ENCODE measurements at regions not wholly inside any gene's neighbourhood (a gene's known extent, or its start where the extent isn't known, plus 50 kb on each side); places are given as distances from the start of the nearest gene placed in this dataset.

DNA sequence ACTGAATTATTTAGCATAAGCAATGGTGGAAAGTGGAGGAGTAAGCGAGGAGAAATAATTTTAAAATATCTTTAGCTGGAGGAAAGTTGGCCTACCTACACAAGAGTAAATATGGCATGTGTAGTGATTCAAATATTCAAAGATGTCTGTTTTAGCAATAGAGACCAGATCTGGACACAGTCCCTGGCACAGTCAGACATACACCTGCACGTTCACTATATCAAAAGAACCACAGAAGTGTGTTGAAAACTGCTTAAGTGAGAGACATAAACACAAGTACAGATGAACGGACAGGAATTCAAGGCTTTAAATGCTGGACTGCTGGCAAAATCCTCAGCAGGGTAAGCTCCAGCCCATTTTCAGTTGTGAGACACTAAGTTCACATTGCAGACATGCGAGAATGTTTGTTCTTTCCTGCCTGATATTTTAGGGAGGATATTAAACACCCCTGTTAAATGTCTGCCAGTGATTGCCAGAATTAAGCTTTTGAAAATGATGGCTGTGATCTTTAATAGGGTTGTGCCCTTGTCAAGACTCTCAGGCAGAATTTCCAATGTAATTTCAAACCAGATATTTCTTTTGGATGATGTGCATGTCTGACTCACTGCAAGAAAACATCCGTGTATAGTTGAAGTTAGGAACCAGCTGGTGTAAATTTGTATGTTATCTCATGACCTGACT, 810.6 kb downstream of the TLE4 start:
- DNase-seq (no peak), ATAC-seq (ENCODE audit: low read depth in 2 of 2) (no peak)
- Mint-ChIP-seq H3K27ac (no peak overlapping the region), H3K36me3 (peaks cover 0 to 4% of the 10 kb centered on the region in 2 donors), H3K4me3 (no peak overlapping the region), H3K27me3 (no peaks in the 10 kb centered on the region), H3K9me3 (peaks cover 0 to 16% (median 6%) of the 10 kb centered on the region in 7 donors), H3K4me1 (peaks cover 0 to 16% (median 7%) of the 10 kb centered on the region in 3 donors)

DNA sequence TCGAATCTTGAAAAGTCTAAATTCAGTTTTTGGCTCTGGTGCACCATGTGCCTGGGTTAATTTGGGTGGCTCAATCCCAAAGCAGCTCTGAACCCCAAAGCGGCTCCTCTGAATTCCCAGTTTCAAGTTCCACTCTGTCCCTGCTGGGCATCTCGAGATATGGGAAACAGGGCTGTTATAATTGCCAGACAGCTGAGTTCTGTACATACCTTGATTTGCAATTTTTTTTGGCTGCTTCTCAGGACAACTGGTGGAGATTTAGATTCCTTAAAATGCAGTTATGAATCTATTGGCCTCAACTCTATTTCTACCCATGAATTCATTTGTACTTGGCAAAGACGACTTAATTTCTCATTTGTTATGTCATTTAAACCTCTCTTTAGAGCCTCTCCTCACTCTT, 808.5 kb downstream of the TLE4 start:
- H3K27me3 Mint-ChIP-seq: no peaks in the 10 kb centered on the region
- H3K9me3 Mint-ChIP-seq: peaks cover 0 to 14% (median 4%) of the 10 kb centered on the region in 7 donors
- H3K4me1 Mint-ChIP-seq: peaks cover 0 to 16% (median 7%) of the 10 kb centered on the region in 3 donors

DNA sequence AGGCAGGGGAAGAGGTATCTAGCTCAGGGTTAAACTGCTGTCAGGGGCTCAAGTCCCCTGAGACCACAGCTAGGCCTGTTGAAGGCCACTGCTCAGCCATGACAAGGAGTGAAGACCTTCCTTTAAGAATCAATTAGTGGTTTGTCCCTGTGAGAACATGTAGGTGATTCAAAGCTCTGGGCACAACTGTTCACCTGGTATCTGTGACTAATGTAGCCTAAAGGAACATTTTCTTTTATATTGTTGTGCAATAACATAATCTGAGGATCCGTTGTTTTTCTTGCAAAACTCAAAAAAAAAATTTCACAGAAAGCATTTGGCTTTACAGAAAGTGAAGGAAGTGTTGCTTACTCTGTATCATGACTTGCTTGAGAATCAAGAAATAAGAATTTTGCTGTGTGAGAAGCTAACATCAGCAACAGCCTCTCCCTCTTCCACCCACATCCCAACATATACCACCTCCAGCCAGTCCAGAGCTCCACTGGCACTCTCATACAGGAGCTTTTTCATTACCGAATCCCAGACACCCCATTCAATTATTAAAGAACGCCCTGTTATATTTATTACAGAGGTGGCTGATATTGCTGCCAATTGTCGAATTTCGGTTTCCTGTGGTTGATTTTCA, 807.0 kb downstream of the TLE4 start:
- H3K27me3 Mint-ChIP-seq: no peaks in the 10 kb centered on the region
- ATAC-seq (ENCODE audit: low read depth in 2 of 2) (no peak), DNase-seq (no peak)
- peaks cover 0 to 2% of the 10 kb centered on the region in 2 donors for H3K36me3 Mint-ChIP-seq
- no peak overlapping the region for H3K4me3 Mint-ChIP-seq
- H3K9me3 Mint-ChIP-seq: peaks cover 0 to under 1% (median 0%) of the 10 kb centered on the region in 7 donors
- peaks cover 0 to 16% (median 7%) of the 10 kb centered on the region in 3 donors for H3K4me1 Mint-ChIP-seq
- peak overlapping the region in 2 of 6 donors; percentile 22 to 38 for H3K27ac Mint-ChIP-seq

More for the DNA sequence above, 808.5 kb downstream of the TLE4 start:
- Mint-ChIP-seq H3K4me3 (no peak overlapping the region), H3K27ac (no peak overlapping the region), H3K36me3 (peaks cover 0 to under 1% of the 10 kb centered on the region in 2 donors)
- ATAC-seq (ENCODE audit: low read depth in 2 of 2) (no peak), DNase-seq (no peak)

DNA sequence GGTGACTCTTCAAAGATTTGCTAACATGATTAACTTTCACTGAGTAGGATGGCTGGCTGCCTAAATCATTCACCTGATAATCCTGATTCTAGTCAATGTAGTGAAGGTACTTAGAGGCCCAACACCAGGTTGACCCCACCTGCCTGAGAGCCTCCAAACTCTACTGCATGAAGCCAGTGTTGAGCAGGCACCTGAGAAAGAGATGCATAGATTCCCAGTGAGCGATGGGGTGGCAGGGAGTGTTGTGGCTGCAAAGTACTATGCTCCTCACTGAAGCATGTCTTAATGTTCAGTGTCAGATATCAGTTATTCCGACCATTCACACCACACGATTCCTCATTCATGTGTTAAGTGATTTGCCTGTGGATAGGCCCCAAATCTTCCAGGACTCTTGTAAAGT, 804.4 kb downstream of the TLE4 start:
- Mint-ChIP-seq H3K27me3 (no peaks in the 10 kb centered on the region), H3K4me1 (peaks cover 0 to 22% (median 10%) of the 10 kb centered on the region in 3 donors), H3K27ac (no peak overlapping the region), H3K4me3 (no peak overlapping the region), H3K9me3 (no peaks in the 10 kb centered on the region), H3K36me3 (peaks cover 0 to 8% of the 10 kb centered on the region in 2 donors)
- ATAC-seq (ENCODE audit: low read depth in 2 of 2): no peak
- DNase-seq: no peak

DNA sequence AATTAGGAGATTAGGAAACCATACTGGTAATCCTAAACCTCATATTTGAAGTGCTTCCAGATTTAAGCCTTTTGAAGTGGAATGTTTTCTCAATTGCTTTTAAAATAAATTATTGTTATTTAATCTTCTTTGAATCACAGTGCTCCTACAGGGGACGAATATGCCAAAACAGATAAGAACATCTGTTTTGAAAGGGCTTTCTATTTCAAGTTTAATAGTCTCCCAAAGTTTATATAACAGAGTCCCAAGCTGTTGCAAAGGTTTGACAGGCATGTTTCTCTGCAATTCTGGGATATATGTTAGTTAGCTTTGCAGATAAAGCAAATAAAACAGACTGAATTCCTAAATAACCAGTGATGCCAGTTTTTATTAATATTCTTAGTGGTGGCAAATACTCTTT, 803.7 kb downstream of the TLE4 start:
- H3K27ac Mint-ChIP-seq: no peak overlapping the region
- H3K9me3 Mint-ChIP-seq: no peaks in the 10 kb centered on the region
- DNase-seq (no peak), ATAC-seq (ENCODE audit: low read depth in 2 of 2) (no peak)
- H3K4me1 Mint-ChIP-seq: peaks cover 0 to 23% (median 10%) of the 10 kb centered on the region in 3 donors
- H3K27me3 Mint-ChIP-seq: no peaks in the 10 kb centered on the region
- H3K4me3 Mint-ChIP-seq: no peak overlapping the region
- peaks cover 0 to 8% of the 10 kb centered on the region in 2 donors for H3K36me3 Mint-ChIP-seq

DNA sequence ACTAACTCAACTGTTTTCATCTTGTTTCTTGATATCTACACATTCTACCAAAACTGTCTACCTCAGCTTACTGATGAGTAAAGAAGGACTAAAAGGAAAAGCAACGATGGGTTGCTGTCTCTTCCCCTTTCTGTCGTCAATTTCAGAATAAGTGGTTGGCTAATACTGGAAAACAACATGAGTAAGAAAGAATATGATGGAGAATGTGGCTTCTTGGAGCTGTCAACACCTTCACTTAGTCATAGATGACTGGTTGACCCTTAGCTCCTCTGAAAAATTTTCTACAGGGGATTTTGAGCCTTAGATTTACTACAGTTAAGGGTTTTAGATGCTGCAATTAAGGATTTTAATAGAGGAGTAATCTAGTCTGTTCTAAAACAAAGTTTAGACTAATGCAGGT, 797.9 kb downstream of the TLE4 start:
- ATAC-seq (ENCODE audit: low read depth in 2 of 2) (no peak), DNase-seq (no peak)
- Mint-ChIP-seq H3K4me3 (no peak overlapping the region), H3K27ac (no peak overlapping the region), H3K36me3 (peaks cover 8 to 10% of the 10 kb centered on the region in 2 donors), H3K4me1 (peaks cover 0 to 7% (median 3%) of the 10 kb centered on the region in 3 donors), H3K9me3 (peaks cover 0 to 14% (median 10%) of the 10 kb centered on the region in 7 donors), H3K27me3 (no peaks in the 10 kb centered on the region)

DNA sequence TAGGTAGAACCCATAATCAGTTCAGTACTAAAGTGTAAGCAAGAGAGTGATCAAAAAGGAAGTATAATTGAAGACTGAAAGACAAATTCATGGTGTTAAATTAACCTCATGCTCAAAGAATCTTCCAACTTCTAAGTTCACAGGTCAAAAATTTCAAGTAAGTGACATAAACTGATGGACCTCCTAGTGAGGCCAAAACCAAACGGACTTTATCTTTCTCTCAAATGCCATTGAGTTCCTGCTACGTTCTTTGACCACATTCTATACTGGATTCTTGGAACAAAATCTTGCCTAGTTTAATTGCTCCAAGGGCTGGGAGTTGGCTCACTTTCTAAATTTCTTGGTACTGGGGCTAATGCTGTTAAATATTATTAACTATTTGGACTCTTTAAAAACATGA, 794.9 kb downstream of the TLE4 start:
- H3K4me1 Mint-ChIP-seq: peaks cover 0 to 5% (median 3%) of the 10 kb centered on the region in 3 donors
- ATAC-seq (ENCODE audit: low read depth in 2 of 2) (no peak), DNase-seq (no peak)
- peaks cover 0 to 20% (median 10%) of the 10 kb centered on the region in 7 donors for H3K9me3 Mint-ChIP-seq
- no peak overlapping the region for H3K4me3 Mint-ChIP-seq
- H3K27me3 Mint-ChIP-seq: no peaks in the 10 kb centered on the region
- peaks cover 9 to 17% of the 10 kb centered on the region in 2 donors for H3K36me3 Mint-ChIP-seq
- no peak overlapping the region for H3K27ac Mint-ChIP-seq

DNA sequence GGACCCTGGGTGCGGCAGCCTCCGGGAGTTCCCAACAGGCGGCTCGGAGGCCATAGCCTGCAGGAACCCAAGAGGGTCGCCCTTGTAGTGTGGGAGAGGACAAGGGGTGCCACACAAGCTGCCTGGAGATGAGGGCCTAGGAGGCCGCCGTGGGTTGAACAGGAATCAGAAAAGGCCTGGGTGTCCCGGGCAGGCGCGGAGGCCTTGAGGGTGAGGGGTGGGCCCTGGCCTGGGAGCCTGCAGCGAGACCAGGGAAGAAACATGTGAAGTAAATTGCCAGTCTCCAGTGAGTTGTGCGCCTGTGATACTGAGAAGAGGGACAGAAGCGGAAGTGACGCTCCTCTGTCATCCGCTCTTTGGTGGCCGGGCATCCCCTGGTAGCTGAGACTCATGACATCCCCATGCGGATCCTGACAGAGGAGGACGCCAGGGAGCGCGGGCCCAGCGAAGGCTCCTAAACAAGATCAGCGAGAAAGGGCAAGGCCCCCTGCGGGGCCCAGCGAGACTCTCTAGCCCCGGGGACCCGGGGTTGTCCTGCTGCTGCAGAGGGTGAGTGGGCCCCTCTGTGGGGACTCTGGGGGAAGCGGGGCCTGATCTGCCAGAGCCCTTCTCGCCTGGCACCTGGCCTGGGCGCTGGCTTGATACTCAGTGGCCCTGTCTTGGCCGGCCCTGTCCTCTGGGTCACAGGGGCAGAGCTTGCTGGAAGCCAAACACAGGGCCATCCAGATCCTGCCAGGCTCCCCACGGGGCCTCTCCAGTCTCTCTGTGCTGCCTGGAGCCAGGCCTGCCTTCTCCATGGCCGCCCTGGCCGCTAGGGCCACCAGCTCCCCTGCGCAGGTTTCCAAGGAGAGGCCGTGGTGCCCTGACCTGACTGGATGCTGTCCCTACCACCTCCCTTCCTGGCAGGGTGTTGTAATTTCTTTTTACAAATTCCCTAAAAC, 788.4 kb downstream of the TLE4 start:
- peak overlapping the region in 1 of 6 donors; percentile 39 for H3K27ac Mint-ChIP-seq
- H3K4me1 Mint-ChIP-seq: peaks cover 0 to 1% (median 0%) of the 10 kb centered on the region in 3 donors
- no peaks in the 10 kb centered on the region for H3K27me3 Mint-ChIP-seq
- DNase-seq: no peak
- peaks cover 2 to 13% (median 5%) of the 10 kb centered on the region in 7 donors for H3K9me3 Mint-ChIP-seq
- peaks cover 26 to 28% of the 10 kb centered on the region in 2 donors for H3K36me3 Mint-ChIP-seq
- H3K4me3 Mint-ChIP-seq: no peak overlapping the region
- ATAC-seq (ENCODE audit: low read depth in 2 of 2): no peak

DNA sequence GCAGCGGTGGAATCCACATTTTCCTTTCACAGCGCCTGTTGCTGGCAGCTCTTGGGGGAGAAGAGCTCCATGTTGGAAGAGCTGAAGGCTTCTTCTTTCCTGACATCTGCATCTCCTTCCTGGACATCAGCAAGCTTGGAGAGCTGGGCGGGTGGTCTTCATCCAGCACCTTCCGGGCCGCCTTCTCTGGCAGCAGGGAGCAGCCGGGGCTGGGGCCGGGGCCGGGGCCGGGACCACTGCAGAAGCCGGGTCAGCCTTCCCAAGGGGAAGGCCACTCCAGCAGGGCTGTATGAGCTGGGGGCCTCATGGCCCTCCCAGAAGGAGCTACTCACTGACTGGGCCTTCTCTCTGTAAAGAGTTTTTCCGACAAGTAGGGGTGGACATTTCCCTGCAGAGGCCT, 787.5 kb downstream of the TLE4 start:
- ATAC-seq (ENCODE audit: low read depth in 2 of 2) (no peak), DNase-seq (no peak)
- no peak overlapping the region for H3K27ac Mint-ChIP-seq
- H3K36me3 Mint-ChIP-seq: peaks cover 26 to 31% of the 10 kb centered on the region in 2 donors
- peaks cover 0 to 1% (median 0%) of the 10 kb centered on the region in 3 donors for H3K4me1 Mint-ChIP-seq
- H3K4me3 Mint-ChIP-seq: no peak overlapping the region
- peaks cover 0 to 7% (median 3%) of the 10 kb centered on the region in 7 donors for H3K9me3 Mint-ChIP-seq
- H3K27me3 Mint-ChIP-seq: no peaks in the 10 kb centered on the region

DNA sequence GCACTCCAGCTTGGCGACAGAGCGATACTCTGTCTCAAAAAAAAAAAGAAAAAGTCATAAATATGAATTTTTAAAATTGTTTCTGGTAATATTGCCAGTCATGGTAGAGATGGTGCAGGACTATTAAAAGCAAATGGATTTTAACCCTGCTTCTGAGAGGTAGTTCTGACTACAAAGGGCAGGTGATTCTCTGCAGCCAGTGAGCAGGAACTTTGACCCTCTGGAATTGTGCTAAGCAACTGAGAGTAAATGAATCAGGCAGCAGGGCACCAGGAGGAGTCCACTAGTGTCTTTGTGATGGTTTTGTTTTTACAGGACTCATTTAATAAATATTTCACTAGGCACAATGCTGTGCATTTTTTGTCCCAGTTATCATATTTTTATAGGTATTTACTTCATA, 781.2 kb downstream of the TLE4 start:
- DNase-seq: no peak
- Mint-ChIP-seq H3K4me3 (no peak overlapping the region), H3K36me3 (peaks cover 9 to 21% of the 10 kb centered on the region in 2 donors), H3K27me3 (no peaks in the 10 kb centered on the region), H3K27ac (no peak overlapping the region), H3K9me3 (peaks cover 0 to 2% (median 0%) of the 10 kb centered on the region in 7 donors), H3K4me1 (peaks cover 0 to 1% (median 0%) of the 10 kb centered on the region in 3 donors)
- ATAC-seq (ENCODE audit: low read depth in 2 of 2): no peak

DNA sequence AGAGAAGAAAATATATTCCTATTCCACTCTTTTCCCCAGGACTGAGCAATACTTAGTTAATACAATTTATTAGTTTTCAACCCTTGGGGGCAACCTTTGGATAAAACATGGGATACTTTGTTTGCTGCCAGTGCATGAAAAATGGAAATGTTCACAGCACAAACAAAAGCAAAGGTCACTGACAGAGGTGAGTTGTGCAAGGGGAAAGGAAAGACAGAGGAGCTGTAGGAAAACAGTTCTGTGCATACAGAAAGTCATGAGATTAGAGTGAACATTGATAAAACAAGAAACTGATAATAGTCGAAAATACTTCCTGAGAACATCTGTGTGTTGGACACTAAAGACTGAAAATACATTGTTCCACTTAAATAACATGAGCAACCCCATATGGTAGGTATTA, 779.8 kb downstream of the TLE4 start:
- H3K4me1 Mint-ChIP-seq: no peaks in the 10 kb centered on the region
- H3K27me3 Mint-ChIP-seq: no peaks in the 10 kb centered on the region
- H3K4me3 Mint-ChIP-seq: no peak overlapping the region
- H3K9me3 Mint-ChIP-seq: peaks cover 0 to 2% (median 0%) of the 10 kb centered on the region in 7 donors
- DNase-seq (no peak), ATAC-seq (ENCODE audit: low read depth in 2 of 2) (no peak)
- peak overlapping the region in 1 of 6 donors; percentile 90 for H3K27ac Mint-ChIP-seq
- H3K36me3 Mint-ChIP-seq: peaks cover 9 to 15% of the 10 kb centered on the region in 2 donors

DNA sequence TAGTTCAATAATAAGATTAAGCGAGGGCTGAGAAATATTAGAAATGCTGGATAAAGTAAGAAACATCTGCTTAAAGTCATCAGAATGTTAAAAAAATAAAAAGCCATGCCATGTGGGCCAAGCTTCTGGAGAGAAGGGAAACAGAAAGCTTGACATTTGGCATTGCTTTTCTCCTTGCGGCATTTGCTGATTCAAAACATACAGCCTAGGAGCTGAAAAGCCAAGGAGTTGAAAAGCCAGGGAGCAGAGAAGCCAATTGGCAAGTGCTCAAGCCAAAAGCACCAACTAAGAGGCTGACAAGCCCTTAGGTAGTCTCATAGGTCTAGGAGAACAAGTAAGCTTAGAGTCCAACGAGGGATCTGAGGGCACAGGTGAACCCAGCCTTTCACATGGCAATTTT, 754.3 kb downstream of the TLE4 start:
- ATAC-seq (ENCODE audit: low read depth in 2 of 2) (no peak), DNase-seq (no peak)
- H3K27ac Mint-ChIP-seq: no peak overlapping the region
- no peaks in the 10 kb centered on the region for H3K27me3 Mint-ChIP-seq
- no peak overlapping the region for H3K4me3 Mint-ChIP-seq
- H3K36me3 Mint-ChIP-seq: peaks cover 14% of the 10 kb centered on the region in 2 donors
- no peaks in the 10 kb centered on the region for H3K4me1 Mint-ChIP-seq
- H3K9me3 Mint-ChIP-seq: peaks cover 0 to 23% (median 6%) of the 10 kb centered on the region in 7 donors

DNA sequence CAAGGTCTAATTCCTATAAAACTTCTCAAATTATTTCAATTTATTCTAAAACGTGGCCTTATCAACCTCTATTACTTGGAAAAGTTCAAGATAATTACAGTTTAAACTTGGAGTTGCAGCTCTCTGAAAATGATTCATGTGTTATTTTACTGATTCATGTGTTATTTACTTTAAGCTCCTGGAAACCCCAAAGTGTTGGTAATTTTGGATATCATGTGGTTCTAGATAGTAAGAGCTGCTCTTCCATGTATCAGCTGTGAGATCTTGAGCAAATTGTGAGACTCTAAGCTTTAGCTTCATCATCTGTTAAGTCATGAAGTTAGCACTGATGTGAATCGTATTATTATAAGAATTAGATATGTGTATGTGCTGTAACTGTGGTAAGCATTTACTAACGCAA, 749.2 kb downstream of the TLE4 start:
- Mint-ChIP-seq H3K4me1 (no peaks in the 10 kb centered on the region), H3K9me3 (no peaks in the 10 kb centered on the region), H3K36me3 (peaks cover 0 to 6% of the 10 kb centered on the region in 2 donors), H3K27me3 (no peaks in the 10 kb centered on the region), H3K27ac (no peak overlapping the region), H3K4me3 (no peak overlapping the region)
- ATAC-seq (ENCODE audit: low read depth in 2 of 2) (no peak), DNase-seq (no peak)

All from naive B cell (primary cell).